ENCODE measurements at regions not wholly inside any gene's neighbourhood (a gene's known extent, or its start where the extent isn't known, plus 50 kb on each side); places are given as distances from the start of the nearest gene placed in this dataset.
"Not testable (repeated sequence)": the region's sequence is repeated elsewhere in the genome, so short reads cannot be mapped to it uniquely, and the experiment has no call there.

GRCh38 chr5:152185547-152186245 is 219.4 kb downstream of the NMUR2 start:
- no peak for DNase-seq (ENCODE audit: low spot score in 2 of 2)
- FAIRE-seq = no peak

DNA sequence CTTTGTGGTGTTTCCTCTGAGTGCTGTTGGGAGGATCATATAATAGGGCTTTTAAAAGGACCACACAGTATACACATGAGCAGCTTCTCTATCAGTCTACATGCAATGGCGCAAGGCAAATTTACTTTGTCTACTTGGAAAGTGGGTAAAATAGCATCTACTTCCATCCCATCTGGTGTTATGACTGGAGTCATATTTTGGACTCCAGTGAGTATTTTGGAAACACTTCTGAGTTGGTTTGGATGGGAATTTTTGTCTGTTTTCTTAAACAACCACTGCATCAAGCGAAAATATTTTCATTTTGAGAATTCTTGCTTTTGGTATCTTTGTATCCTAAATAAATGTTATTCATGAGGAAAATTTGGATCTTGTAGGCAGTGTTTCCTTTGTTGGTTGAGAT is 220.8 kb downstream of the NMUR2 start:
- FAIRE-seq (no peak), DNase-seq (ENCODE audit: low spot score in 2 of 2) (no peak)

DNA sequence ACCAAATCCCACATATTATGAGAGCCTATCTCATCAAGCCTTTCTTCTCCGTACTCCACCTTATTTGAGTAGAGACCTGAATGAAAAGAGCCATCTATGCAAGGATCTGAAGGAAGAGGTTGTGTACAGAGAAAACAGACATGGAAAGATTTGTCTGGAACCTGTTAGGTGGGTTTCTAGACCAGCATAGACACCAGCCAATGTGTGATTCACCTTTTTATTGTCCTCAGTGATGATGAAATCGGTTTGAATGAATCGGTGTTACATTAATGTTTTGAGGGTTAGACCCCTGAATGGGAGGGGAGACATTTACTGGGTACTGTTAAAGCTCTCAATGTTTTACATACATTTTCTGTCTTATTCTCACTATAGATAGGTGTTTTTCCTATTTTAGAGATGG is 223.6 kb downstream of the NMUR2 start:
- DNase-seq (ENCODE audit: low spot score in 2 of 2) (no peak), FAIRE-seq (no peak)

DNA sequence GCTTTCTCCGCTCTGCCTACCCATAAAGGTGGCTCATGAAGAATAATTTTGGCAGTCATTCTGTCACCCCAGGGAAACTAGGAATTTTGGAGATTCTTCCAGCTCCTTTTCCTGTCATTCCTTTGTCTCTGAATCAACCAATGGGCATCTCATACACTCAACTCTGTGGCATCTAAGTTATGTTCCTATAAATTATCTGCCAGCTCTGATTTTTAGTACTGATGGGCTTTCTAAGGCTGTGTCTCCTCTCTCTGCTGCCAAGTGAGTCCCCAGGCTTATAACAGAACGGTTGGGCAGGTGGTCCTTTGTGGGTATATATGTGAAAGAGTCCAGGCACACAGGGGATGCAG is 226.8 kb downstream of the NMUR2 start:
- DNase-seq (ENCODE audit: low spot score in 2 of 2) (no peak), FAIRE-seq (no peak)

GRCh38 chr5:152177626-152178349 is 227.3 kb downstream of the NMUR2 start:
- DNase-seq (ENCODE audit: low spot score in 2 of 2) (no peak), FAIRE-seq (no peak)

- FAIRE-seq (no peak), DNase-seq (ENCODE audit: low spot score in 2 of 2) (no peak)
These were observed 233.2 kb downstream of the NMUR2 start for GRCh38 chr5:152171888-152172287.

GRCh38 chr5:152170350-152170749 is 234.7 kb downstream of the NMUR2 start:
- no peak for FAIRE-seq
- DNase-seq (ENCODE audit: low spot score in 2 of 2) = no peak

DNA sequence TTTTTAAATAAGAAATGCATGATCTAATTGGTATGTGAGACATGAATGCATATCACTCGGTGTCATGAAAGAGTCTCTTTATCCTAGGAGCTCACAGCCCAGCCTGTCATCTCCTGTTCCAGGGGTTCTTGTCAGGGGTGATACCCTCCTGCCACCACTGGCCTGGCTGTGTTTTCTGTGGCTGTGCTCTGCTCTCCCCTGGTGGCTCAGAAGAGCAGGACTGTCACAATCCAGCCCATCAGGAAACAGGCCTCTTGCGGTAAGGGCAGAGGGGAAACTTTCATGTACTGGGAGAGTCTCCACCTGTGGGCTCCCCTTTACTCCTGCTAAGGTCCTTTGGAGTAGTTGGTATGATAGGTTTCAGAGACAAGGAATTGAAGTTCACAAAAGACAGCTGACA is 240.2 kb upstream of the GLRA1 start:
- no peak for FAIRE-seq
- DNase-seq (ENCODE audit: low spot score in 2 of 2) = no peak

DNA sequence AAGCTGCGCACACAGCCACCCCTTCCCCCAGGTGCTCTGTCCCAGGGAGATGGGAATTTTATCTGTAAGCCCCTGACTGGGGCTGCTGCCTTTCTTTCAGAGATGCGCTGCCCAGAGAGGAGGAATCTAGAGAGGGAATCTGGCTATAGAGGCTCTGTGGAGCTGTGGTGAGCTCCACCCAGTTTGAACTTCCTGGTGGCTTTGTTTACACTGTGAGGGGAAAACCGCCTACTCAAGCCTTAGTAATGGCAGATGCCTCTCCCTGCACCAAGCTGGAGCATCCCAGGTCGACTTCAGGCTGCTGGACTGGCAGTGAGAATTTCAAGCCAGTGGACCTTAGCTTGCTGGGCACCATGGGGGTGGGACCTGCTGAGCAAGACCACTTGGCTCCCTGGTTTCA is 235.2 kb upstream of the GLRA1 start:
- FAIRE-seq; DNase-seq (ENCODE audit: low spot score in 2 of 2): not testable (repeated sequence)

GRCh38 chr5:152154452-152154851 is 229.8 kb upstream of the GLRA1 start:
- FAIRE-seq; DNase-seq (ENCODE audit: low spot score in 2 of 2): not testable (repeated sequence)

- FAIRE-seq = no peak
- no peak for DNase-seq (ENCODE audit: low spot score in 2 of 2)
These were observed 227.3 kb upstream of the GLRA1 start for GRCh38 chr5:152151940-152152339.

DNA sequence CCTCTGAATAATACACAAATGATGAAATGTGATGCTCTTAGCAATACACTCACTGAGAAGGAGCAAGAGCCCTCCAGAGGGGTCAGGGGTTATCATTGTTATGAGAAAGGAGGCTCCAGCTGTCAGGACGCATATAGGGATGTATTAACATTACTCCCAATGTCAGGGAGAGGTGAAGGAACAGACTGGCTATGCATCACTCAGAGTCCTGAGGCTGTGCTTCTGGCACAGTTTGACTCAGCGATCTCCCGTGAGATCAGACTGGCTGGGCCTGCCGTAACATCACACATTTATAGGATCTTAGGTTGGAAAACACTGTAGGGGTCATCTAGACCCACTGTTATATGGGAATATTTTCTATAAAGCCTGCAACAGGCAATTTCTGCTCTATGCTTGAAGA is 226.5 kb upstream of the GLRA1 start:
- no peak for DNase-seq (ENCODE audit: low spot score in 2 of 2)

GRCh38 chr5:152147286-152147685 is 222.6 kb upstream of the GLRA1 start:
- no peak for FAIRE-seq

More for the DNA sequence above, 226.5 kb upstream of the GLRA1 start:
- no peak for FAIRE-seq

GRCh38 chr5:152146566-152146965 is 221.9 kb upstream of the GLRA1 start:
- DNase-seq (ENCODE audit: low spot score in 2 of 2) (no peak), FAIRE-seq (no peak)

More at GRCh38 chr5:152147286-152147685, 222.6 kb upstream of the GLRA1 start:
- no peak for DNase-seq (ENCODE audit: low spot score in 2 of 2)

DNA sequence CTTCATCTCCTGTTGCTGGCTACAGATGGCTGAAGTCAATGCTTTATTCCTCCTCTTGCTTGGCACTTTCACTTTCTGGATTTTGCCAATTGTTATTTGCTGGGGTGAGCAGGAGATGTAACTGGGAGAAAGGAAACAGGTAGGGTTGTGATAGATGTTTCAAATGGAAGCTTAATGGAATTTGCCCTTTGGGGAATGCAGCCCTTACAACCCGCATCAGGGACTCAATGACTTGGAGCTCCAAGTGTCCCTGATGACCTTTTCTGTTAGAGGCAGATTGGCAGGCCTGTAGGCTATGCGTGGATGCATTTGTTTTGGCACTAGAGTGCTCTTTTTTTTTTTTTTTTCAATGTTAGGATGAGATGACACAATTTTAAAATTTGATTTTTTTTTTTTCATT is 219.9 kb upstream of the GLRA1 start:
- DNase-seq (ENCODE audit: low spot score in 2 of 2) (no peak), FAIRE-seq (no peak)

GRCh38 chr5:152144030-152144429 is 219.4 kb upstream of the GLRA1 start:
- FAIRE-seq (no peak), DNase-seq (ENCODE audit: low spot score in 2 of 2) (no peak)

DNA sequence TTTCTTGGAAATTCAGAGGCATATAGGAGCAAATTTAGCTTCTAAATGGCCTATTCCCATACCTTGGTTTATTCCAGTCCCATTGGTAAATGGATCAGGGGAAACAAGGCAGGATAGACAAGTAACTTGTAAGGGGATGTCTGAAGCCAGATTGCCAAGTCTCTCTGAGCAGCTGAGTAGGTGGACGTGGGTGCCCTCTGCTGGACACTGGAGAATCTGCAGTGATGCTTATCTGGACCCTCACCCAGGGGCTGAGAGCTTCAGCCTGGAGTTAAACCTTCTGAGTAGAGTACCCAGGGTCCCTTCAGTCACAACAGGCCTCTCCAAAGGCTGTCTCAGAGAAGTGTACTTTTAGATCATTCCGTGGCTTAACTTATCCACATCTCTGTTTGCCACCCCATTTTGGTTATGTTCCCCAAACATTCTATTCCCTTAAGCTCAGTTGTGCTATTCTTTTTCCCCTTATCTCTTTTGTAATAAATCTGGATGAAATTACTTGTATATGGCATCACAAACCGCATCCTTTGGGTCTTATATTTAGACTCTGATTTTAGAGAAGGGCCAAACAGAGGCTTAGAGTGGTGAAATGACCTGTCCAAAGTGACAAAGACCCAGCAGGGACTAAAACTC is 218.3 kb upstream of the GLRA1 start:
- peak; percentile 3 to 28 for DNase-seq (ENCODE audit: low spot score in 2 of 2)
- no peak for FAIRE-seq

GRCh38 chr5:152140347-152140746 is 215.7 kb upstream of the GLRA1 start:
- FAIRE-seq (no peak), DNase-seq (ENCODE audit: low spot score in 2 of 2) (no peak)

- DNase-seq (ENCODE audit: low spot score in 2 of 2) = no peak
- FAIRE-seq = no peak
These were observed 212.4 kb upstream of the GLRA1 start for GRCh38 chr5:152137063-152137462.

GRCh38 chr5:152136321-152136720 is 211.7 kb upstream of the GLRA1 start:
- FAIRE-seq (no peak), DNase-seq (ENCODE audit: low spot score in 2 of 2) (no peak)

DNA sequence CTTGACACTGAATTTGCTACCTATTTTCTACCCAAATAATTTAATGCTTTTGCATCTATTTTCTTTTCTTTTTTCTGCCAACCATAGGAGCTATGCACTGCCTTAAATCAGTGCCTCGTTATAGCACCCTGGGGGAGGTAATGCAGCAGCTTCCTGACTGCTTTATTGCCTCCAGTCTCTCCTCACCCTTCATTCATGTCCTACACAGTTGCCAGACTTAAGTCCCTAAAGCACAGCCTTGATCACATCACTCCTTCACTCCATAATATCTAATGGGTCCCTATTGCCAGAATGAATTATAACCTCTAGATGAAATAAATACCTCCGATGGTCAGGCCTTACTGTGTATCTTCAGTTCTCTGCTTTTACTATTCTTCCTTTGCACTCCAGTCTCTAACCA is 211.2 kb upstream of the GLRA1 start:
- FAIRE-seq (no peak), DNase-seq (ENCODE audit: low spot score in 2 of 2) (no peak)

Measured in frontal cortex (tissue), 3 donors.